ENCODE measurements at regions not wholly inside any gene's neighbourhood (a gene's known extent, or its start where the extent isn't known, plus 50 kb on each side); places are given as distances from the start of the nearest gene placed in this dataset.

DNA sequence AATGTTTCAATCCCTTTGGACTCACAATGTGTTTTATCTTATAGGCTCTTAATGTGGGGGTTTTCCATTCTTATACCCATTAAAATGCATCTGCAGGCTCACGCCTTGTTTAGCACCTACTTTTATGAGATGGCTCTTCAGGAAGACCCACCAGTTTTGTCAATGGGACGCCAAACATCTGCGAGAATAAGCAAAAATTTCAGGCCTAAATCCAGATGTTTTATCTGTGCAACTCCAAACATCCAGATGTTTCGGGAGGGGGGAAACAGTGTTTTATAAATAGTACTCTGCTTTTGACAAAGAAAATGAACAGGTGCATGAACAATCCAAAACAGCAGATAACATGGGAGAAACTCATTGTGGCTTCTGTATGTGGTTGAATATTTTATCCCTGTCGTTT, 342.8 kb downstream of the DHX15 start:
- TF ChIP-seq, protein P1, sequence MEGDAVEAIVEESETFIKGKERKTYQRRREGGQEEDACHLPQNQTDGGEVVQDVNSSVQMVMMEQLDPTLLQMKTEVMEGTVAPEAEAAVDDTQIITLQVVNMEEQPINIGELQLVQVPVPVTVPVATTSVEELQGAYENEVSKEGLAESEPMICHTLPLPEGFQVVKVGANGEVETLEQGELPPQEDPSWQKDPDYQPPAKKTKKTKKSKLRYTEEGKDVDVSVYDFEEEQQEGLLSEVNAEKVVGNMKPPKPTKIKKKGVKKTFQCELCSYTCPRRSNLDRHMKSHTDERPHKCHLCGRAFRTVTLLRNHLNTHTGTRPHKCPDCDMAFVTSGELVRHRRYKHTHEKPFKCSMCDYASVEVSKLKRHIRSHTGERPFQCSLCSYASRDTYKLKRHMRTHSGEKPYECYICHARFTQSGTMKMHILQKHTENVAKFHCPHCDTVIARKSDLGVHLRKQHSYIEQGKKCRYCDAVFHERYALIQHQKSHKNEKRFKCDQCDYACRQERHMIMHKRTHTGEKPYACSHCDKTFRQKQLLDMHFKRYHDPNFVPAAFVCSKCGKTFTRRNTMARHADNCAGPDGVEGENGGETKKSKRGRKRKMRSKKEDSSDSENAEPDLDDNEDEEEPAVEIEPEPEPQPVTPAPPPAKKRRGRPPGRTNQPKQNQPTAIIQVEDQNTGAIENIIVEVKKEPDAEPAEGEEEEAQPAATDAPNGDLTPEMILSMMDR (IDR thresholded peaks at IDR 0.05 in 4 of 5, conservative IDR thresholded peaks at IDR 0.05 in 1 of 5): no peak
- TF ChIP-seq POLR2A (IDR thresholded peaks at IDR 0.05): no peak
- H3K9me3 ChIP-seq: no peaks in the 10 kb centered on the region
- H3K27me3 ChIP-seq: no peaks in the 10 kb centered on the region
- no peak overlapping the region for H3K4me3 ChIP-seq
- no peak overlapping the region for H3K27ac ChIP-seq
- intact Hi-C loops (cut with DNase I; ENCODE audit: low total_unique reads): loop anchor here (10.0 kb wide), 2 partner anchors 357 to 867 kb away; no protein-coding TSS in a partner anchor
- H3K4me1 ChIP-seq: peaks cover 25 to 26% of the 10 kb centered on the region in 2 donors
- H3K36me3 ChIP-seq: no peaks in the 10 kb centered on the region
- no peak for DNase-seq
- in situ Hi-C loops (cut with MboI; ENCODE audit: low sequenced_read_pairs in 4 of 4): loop anchor here in 1 of 4 donors (10.0 kb wide), 1 partner anchor 297 kb away; no protein-coding TSS in a partner anchor
- no peak for ATAC-seq

DNA sequence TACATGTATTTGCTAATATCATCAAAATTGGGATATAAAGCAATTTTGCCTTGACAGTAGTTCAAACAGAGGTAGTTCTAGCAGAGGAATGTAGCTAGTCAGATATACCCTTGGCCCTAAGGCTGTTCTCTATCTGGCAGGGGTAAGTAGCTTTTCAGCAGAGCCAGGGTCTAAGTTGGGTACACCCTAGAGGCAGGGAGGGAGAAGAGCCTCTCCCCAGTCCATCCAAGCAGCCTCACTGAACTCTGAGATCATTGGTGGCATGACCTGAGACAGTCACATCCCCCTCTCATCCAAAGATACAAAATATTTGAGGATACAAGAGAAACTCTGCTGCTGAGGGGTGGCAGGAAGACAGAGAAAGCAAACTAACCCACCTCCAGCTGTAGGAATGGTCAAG, 343.7 kb downstream of the DHX15 start:
- no peak for TF ChIP-seq POLR2A (IDR thresholded peaks at IDR 0.05)
- TF ChIP-seq, protein P1 (IDR thresholded peaks at IDR 0.05 in 4 of 5, conservative IDR thresholded peaks at IDR 0.05 in 1 of 5): no peak
- H3K36me3 ChIP-seq: no peaks in the 10 kb centered on the region
- in situ Hi-C loops (cut with MboI; ENCODE audit: low sequenced_read_pairs in 4 of 4) (loop anchor here in 1 of 4 donors (10.0 kb wide), 1 partner anchor 296 kb away; no protein-coding TSS in a partner anchor), intact Hi-C loops (cut with DNase I; ENCODE audit: low total_unique reads) (loop anchor here (10.0 kb wide), 2 partner anchors 356 to 866 kb away; no protein-coding TSS in a partner anchor)
- H3K27me3 ChIP-seq: no peaks in the 10 kb centered on the region
- no peak overlapping the region for H3K4me3 ChIP-seq
- ATAC-seq (no peak), DNase-seq (no peak)
- peaks cover 19 to 29% of the 10 kb centered on the region in 2 donors for H3K4me1 ChIP-seq
- H3K27ac ChIP-seq: no peak overlapping the region
- H3K9me3 ChIP-seq: no peaks in the 10 kb centered on the region

DNA sequence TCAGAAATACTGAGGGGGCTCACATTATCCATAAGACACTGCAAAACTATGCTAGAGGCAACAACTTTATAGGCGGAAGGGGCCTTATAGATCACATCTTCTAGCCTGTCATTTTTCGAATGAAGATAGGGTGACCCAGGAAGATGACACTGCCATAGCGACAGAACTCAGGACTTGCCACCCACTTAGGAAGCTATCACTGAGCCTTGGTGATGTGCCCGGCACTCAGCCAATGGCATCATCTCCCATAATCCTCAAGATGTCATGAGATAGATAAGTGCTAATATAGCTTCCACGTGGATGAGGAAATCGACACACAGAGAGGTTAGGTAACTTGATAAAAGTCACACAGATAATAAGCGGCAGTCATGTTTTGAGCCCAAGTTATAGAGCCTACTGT, 346.6 kb downstream of the DHX15 start:
- in situ Hi-C loops (cut with MboI; ENCODE audit: low sequenced_read_pairs in 4 of 4): no loop called here
- intact Hi-C loops (cut with DNase I; ENCODE audit: low total_unique reads): no loop called here

DNA sequence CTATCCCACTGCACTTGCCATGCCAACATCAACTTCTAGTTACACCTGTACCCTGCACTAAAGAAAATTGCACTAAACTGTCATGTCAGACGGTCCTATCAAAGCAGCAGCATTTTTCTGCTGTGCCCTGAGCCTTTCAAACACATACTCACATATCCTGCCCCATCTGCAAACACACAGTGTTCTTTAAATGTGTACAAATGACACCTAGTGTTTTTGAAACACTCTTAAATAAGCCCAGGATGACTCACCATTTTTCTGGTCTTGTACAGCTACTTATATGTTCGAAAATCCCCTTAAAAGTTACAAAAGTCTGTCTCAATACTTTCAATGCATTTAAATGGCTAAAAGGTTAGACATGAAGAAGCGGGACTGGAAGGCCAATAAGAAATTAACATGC, 346.7 kb upstream of the PPARGC1A start:
- intact Hi-C loops (cut with DNase I; ENCODE audit: low total_unique reads) (no loop called here), in situ Hi-C loops (cut with MboI; ENCODE audit: low sequenced_read_pairs in 4 of 4) (no loop called here)
- DNase-seq (no peak), ATAC-seq (peak in 1 of 2 donors; percentile 43)
- Histone ChIP-seq H3K4me1 (peaks cover 22 to 24% of the 10 kb centered on the region in 2 donors), H3K4me3 (no peak overlapping the region), H3K27me3 (no peaks in the 10 kb centered on the region), H3K36me3 (no peaks in the 10 kb centered on the region), H3K9me3 (no peaks in the 10 kb centered on the region), H3K27ac (peak overlapping the region in 2 of 4 donors; percentile 66 to 77)
- no peak for TF ChIP-seq POLR2A (IDR thresholded peaks at IDR 0.05)
- TF ChIP-seq, protein P1 (IDR thresholded peaks at IDR 0.05 in 4 of 5, conservative IDR thresholded peaks at IDR 0.05 in 1 of 5): no peak

More for the DNA sequence above, 346.6 kb downstream of the DHX15 start:
- ATAC-seq (no peak), DNase-seq (no peak)
- peaks cover 22 to 24% of the 10 kb centered on the region in 2 donors for H3K4me1 ChIP-seq
- TF ChIP-seq POLR2A (IDR thresholded peaks at IDR 0.05): no peak
- TF ChIP-seq, protein P1 (IDR thresholded peaks at IDR 0.05 in 4 of 5, conservative IDR thresholded peaks at IDR 0.05 in 1 of 5): no peak
- H3K4me3 ChIP-seq: no peak overlapping the region
- H3K27me3 ChIP-seq: no peaks in the 10 kb centered on the region
- no peaks in the 10 kb centered on the region for H3K36me3 ChIP-seq
- no peak overlapping the region for H3K27ac ChIP-seq
- H3K9me3 ChIP-seq: no peaks in the 10 kb centered on the region

DNA sequence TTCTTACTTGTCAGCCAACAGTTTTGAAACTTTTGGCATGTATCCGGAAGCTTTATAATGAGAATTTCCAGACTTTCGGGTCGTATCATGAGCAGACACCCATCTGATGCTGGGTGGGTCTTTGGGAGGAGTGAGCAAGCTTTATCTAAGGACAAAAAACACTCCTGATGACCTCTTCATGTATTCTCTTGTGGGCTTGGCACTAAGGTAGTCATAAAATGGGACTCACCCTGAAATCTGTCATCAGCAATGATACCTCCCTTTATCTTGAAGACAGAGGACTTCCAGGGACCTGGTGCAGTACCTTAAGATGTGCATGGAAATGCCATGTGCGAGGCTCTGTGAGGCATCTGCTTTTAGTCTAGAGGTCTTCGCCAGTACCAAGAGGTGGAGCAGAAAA, 346.3 kb upstream of the PPARGC1A start:
- ATAC-seq (peak in 1 of 2 donors; percentile 9), DNase-seq (no peak)
- peaks cover 22 to 24% of the 10 kb centered on the region in 2 donors for H3K4me1 ChIP-seq
- TF ChIP-seq, protein P1 (IDR thresholded peaks at IDR 0.05 in 4 of 5, conservative IDR thresholded peaks at IDR 0.05 in 1 of 5): no peak
- no peak for TF ChIP-seq POLR2A (IDR thresholded peaks at IDR 0.05)
- no peak overlapping the region for H3K4me3 ChIP-seq
- intact Hi-C loops (cut with DNase I; ENCODE audit: low total_unique reads) (no loop called here), in situ Hi-C loops (cut with MboI; ENCODE audit: low sequenced_read_pairs in 4 of 4) (no loop called here)
- H3K27me3 ChIP-seq: no peaks in the 10 kb centered on the region
- no peaks in the 10 kb centered on the region for H3K9me3 ChIP-seq
- H3K27ac ChIP-seq: peak overlapping the region in 3 of 4 donors; percentile 66 to 77 (median 77)
- no peaks in the 10 kb centered on the region for H3K36me3 ChIP-seq
